H9 (cell line): ENCODE measurements at regions not wholly inside any gene's neighbourhood (a gene's known extent, or its start where the extent isn't known, plus 50 kb on each side); places are given as distances from the start of the nearest gene placed in this dataset.
A peak's percentile ranks its signal among the peaks of the same experiment; 100 is the strongest.

ENCODE experiments used
- DNase-seq: peaks from one replicate; pipeline ENCODE4 v3.0.0-alpha.2; 2017
- H2AFZ ChIP-seq: one replicate; pipeline ENCODE4 v1.6.1; 2013; ENCODE audit warnings: mild to moderate bottlenecking, low read length, control low read depth, moderate library complexity
- H2AK5ac ChIP-seq: 2 replicates; pipeline ENCODE4 v1.6.1; 2013; ENCODE audit warnings: low read length, control low read depth, mixed read lengths; ENCODE audit not compliant: insufficient read length
- H2BK120ac ChIP-seq: one replicate; pipeline ENCODE4 v1.6.1; 2013; ENCODE audit warnings: low read depth, mild to moderate bottlenecking, low read length, control low read depth, inconsistent platforms; ENCODE audit not compliant: poor library complexity, severe bottlenecking
- H2BK12ac ChIP-seq: 2 replicates; pipeline ENCODE4 v1.6.1; 2013; ENCODE audit warnings: low read length, control low read depth, mixed read lengths, low read depth; ENCODE audit not compliant: insufficient read length
- H2BK15ac ChIP-seq: 2 replicates; pipeline ENCODE4 v1.6.1; 2013; ENCODE audit warnings: low read depth, low read length, control low read depth
- H2BK20ac ChIP-seq: one replicate; pipeline ENCODE4 v1.6.1; 2013; ENCODE audit warnings: low read depth, mild to moderate bottlenecking, low read length, control low read depth, inconsistent platforms; ENCODE audit not compliant: poor library complexity, severe bottlenecking
- H2BK5ac ChIP-seq: 2 replicates; pipeline ENCODE4 v1.6.1; 2013; ENCODE audit warnings: low read length, control low read depth, mixed read lengths; ENCODE audit not compliant: insufficient read length
- H3K14ac ChIP-seq: 2 replicates; pipeline ENCODE4 v1.6.1; 2013; ENCODE audit warnings: low read length, control low read depth; ENCODE audit not compliant: insufficient read depth
- H3K18ac ChIP-seq: 2 replicates; pipeline ENCODE4 v1.6.1; 2013; ENCODE audit warnings: low read depth, mild to moderate bottlenecking, mixed read lengths, low read length, control low read depth; ENCODE audit not compliant: insufficient read length
- H3K23ac ChIP-seq: 2 replicates; pipeline ENCODE4 v1.6.1; 2013; ENCODE audit warnings: low read length, control low read depth, mixed read lengths, low read depth; ENCODE audit not compliant: insufficient read length
- H3K23me2 ChIP-seq: 2 replicates; pipeline ENCODE4 v1.6.1; 2013; ENCODE audit warnings: low read depth, mild to moderate bottlenecking, mixed read lengths, low read length, control low read depth; ENCODE audit not compliant: insufficient read length, poor library complexity, severe bottlenecking
- H3K27ac ChIP-seq: 2 replicates; pipeline ENCODE4 v1.5.1; 2013; ENCODE audit warnings: low read length, control low read depth, mixed read lengths, low read depth; ENCODE audit not compliant: insufficient read length
- H3K27me3 ChIP-seq: 2 replicates; pipeline ENCODE4 v1.6.1; 2013; ENCODE audit warnings: low read length, control low read depth, inconsistent platforms; ENCODE audit not compliant: insufficient read depth
- H3K4ac ChIP-seq: 2 replicates; pipeline ENCODE4 v1.6.1; 2013; ENCODE audit warnings: low read depth, mild to moderate bottlenecking, control low read depth, inconsistent platforms, low read length, moderate library complexity
- H3K4me1 ChIP-seq: 2 replicates; pipeline ENCODE4 v1.6.1; 2013; ENCODE audit warnings: low read length, control low read depth, inconsistent platforms; ENCODE audit not compliant: insufficient read depth
- H3K4me2 ChIP-seq: 2 replicates; pipeline ENCODE4 v1.6.1; 2013; ENCODE audit warnings: low read length, control low read depth, mixed read lengths; ENCODE audit not compliant: insufficient read length, insufficient read depth
- H3K56ac ChIP-seq: 2 replicates; pipeline ENCODE4 v1.6.1; 2013; ENCODE audit warnings: low read depth, mild to moderate bottlenecking, mixed read lengths, low read length, control low read depth; ENCODE audit not compliant: insufficient read length
- H3K79me1 ChIP-seq: 2 replicates; pipeline ENCODE4 v1.6.1; 2013; ENCODE audit warnings: low read depth, mild to moderate bottlenecking, moderate library complexity, low read length, control low read depth, inconsistent platforms; ENCODE audit not compliant: insufficient read depth, poor library complexity, severe bottlenecking
- H3K79me2 ChIP-seq: 2 replicates; pipeline ENCODE4 v1.6.1; 2013; ENCODE audit warnings: low read length, control low read depth, inconsistent platforms; ENCODE audit not compliant: insufficient read depth
- H3K9ac ChIP-seq: 2 replicates; pipeline ENCODE4 v1.6.1; 2013; ENCODE audit warnings: low read length, control low read depth, mixed read lengths; ENCODE audit not compliant: insufficient read length; ENCODE audit errors: extremely low read depth
- H3K9me3 ChIP-seq: one replicate; pipeline ENCODE4 v1.6.1; 2013; ENCODE audit warnings: low read depth, low read length, inconsistent platforms; ENCODE audit not compliant: control insufficient read depth
- H3T11ph ChIP-seq: one replicate; pipeline ENCODE4 v1.6.1; 2013; ENCODE audit warnings: mild to moderate bottlenecking, low read length, control low read depth, inconsistent platforms
- H4K20me1 ChIP-seq: one replicate; pipeline ENCODE4 v1.6.1; 2013; ENCODE audit not compliant: control insufficient read depth, insufficient read length, insufficient read depth
- H4K5ac ChIP-seq: 2 replicates; pipeline ENCODE4 v1.6.1; 2013; ENCODE audit warnings: low read depth, mild to moderate bottlenecking, mixed read lengths, low read length, control low read depth; ENCODE audit not compliant: insufficient read length
- H4K8ac ChIP-seq: replicated peaks from 2 replicates; pipeline ENCODE4 v1.6.1; 2013; ENCODE audit warnings: low read length, control low read depth, mixed read lengths, low read depth; ENCODE audit not compliant: insufficient read length
- H4K91ac ChIP-seq: 2 replicates; pipeline ENCODE4 v1.6.1; 2013; ENCODE audit warnings: low read depth, mild to moderate bottlenecking, moderate library complexity, mixed read lengths, low read length, control low read depth; ENCODE audit not compliant: insufficient read length
- H3K27ac Mint-ChIP-seq, 3 experiments: 2 replicates in 2 of 3; 3 replicates in 1 of 3; pipeline ENCODE4 v1.8.0; 2020 to 2021; ENCODE audit warnings: mixed read lengths in 3 of 3, mild to moderate bottlenecking in 1 of 3, moderate library complexity in 1 of 3
- H3K27me3 Mint-ChIP-seq: 2 replicates; pipeline ENCODE4 v1.8.0; 2021; ENCODE audit warnings: low read depth, mild to moderate bottlenecking, moderate library complexity, mixed read lengths
- H3K36me3 Mint-ChIP-seq, 3 experiments: 2 replicates in 2 of 3; 3 replicates in 1 of 3; pipeline ENCODE4 v1.8.0; 2020 to 2021; ENCODE audit warnings: low read depth in 3 of 3, mixed read lengths in 3 of 3; ENCODE audit not compliant: insufficient read depth in 1 of 3
- H3K4me1 Mint-ChIP-seq, 2 experiments: 2 replicates each; pipeline ENCODE4 v1.8.0; 2020; ENCODE audit warnings: mixed read lengths in 2 of 2
- H3K4me3 Mint-ChIP-seq, 2 experiments: 2 replicates in 1 of 2; 3 replicates in 1 of 2; pipeline ENCODE4 v1.8.0; 2020 to 2021; ENCODE audit warnings: mild to moderate bottlenecking in 2 of 2, mixed read lengths in 2 of 2, moderate library complexity in 1 of 2
- H3K9me3 Mint-ChIP-seq, 2 experiments: 2 replicates in 1 of 2; 3 replicates in 1 of 2; pipeline ENCODE4 v1.8.0; 2020; ENCODE audit warnings: mild to moderate bottlenecking in 2 of 2, mixed read lengths in 2 of 2, moderate library complexity in 1 of 2
- WGBS: extraction: QIAGEN DNeasy Blood & Tissue Kit; methylation state at CpG from one replicate; pipeline ENCODE4 v1.1.7; 2013; ENCODE audit warnings: missing lambda C conversion rate, low lambda C conversion rate, mixed read lengths; ENCODE audit not compliant: insufficient read length; ENCODE audit errors: extremely low coverage; 5-methylcytosine and 5-hydroxymethylcytosine counted together
- TF ChIP-seq, protein P1 (sequence below): fragments of 200-600 bp; sonication (generic); conservative IDR thresholded peaks from 3 replicates; pipeline ENCODE4 v1.8.0; 2021; ENCODE audit warnings: antibody characterized with exemption, mild to moderate bottlenecking

GRCh38 chr5:82799361-82800077, 277.7 kb downstream of the TMEM167A start:
- no peaks in the 10 kb centered on the region for H3K9me3 ChIP-seq
- TF ChIP-seq, protein P1, sequence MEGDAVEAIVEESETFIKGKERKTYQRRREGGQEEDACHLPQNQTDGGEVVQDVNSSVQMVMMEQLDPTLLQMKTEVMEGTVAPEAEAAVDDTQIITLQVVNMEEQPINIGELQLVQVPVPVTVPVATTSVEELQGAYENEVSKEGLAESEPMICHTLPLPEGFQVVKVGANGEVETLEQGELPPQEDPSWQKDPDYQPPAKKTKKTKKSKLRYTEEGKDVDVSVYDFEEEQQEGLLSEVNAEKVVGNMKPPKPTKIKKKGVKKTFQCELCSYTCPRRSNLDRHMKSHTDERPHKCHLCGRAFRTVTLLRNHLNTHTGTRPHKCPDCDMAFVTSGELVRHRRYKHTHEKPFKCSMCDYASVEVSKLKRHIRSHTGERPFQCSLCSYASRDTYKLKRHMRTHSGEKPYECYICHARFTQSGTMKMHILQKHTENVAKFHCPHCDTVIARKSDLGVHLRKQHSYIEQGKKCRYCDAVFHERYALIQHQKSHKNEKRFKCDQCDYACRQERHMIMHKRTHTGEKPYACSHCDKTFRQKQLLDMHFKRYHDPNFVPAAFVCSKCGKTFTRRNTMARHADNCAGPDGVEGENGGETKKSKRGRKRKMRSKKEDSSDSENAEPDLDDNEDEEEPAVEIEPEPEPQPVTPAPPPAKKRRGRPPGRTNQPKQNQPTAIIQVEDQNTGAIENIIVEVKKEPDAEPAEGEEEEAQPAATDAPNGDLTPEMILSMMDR: peak; percentile 51
- no peaks in the 10 kb centered on the region for H4K20me1 ChIP-seq
- no peaks in the 10 kb centered on the region for H3K27me3 Mint-ChIP-seq
- no peak overlapping the region for H3K4ac ChIP-seq
- no peak overlapping the region for H4K8ac ChIP-seq
- no peaks in the 10 kb centered on the region for H3K9me3 Mint-ChIP-seq
- no peaks in the 10 kb centered on the region for H3K36me3 Mint-ChIP-seq
- no peaks in the 10 kb centered on the region for H3K23me2 ChIP-seq
- no peak overlapping the region for H4K5ac ChIP-seq
- no peak overlapping the region for H3K9ac ChIP-seq
- H2BK12ac ChIP-seq: no peak overlapping the region
- peaks cover 4% of the 10 kb centered on the region for H3K4me1 ChIP-seq
- no peak overlapping the region for H3K4me3 Mint-ChIP-seq
- H2BK5ac ChIP-seq: no peak overlapping the region
- H2BK15ac ChIP-seq: no peak overlapping the region
- no peak overlapping the region for H3T11ph ChIP-seq
- no peaks in the 10 kb centered on the region for H3K79me1 ChIP-seq
- H3K79me2 ChIP-seq: no peaks in the 10 kb centered on the region
- no peak overlapping the region for H3K27ac Mint-ChIP-seq
- no peak overlapping the region for H3K14ac ChIP-seq
- no peak overlapping the region for H2AFZ ChIP-seq
- H2AK5ac ChIP-seq: no peak overlapping the region
- no peak overlapping the region for H3K23ac ChIP-seq
- peaks cover 27 to 30% of the 10 kb centered on the region in 2 experiments for H3K4me1 Mint-ChIP-seq
- H2BK120ac ChIP-seq: no peak overlapping the region
- no peak overlapping the region for H3K18ac ChIP-seq
- H4K91ac ChIP-seq: no peak overlapping the region
- no peak overlapping the region for H3K56ac ChIP-seq
- no peak overlapping the region for H2BK20ac ChIP-seq
- H3K27ac ChIP-seq: no peak overlapping the region
- no peak for DNase-seq
- no peaks in the 10 kb centered on the region for H3K27me3 ChIP-seq
- H3K4me2 ChIP-seq: no peak overlapping the region
- WGBS: no CpG with 5 or more reads among the region's 5 CpGs
